ENCODE measurements at regions not wholly inside any gene's neighbourhood (a gene's known extent, or its start where the extent isn't known, plus 50 kb on each side); places are given as distances from the start of the nearest gene placed in this dataset.

DNA sequence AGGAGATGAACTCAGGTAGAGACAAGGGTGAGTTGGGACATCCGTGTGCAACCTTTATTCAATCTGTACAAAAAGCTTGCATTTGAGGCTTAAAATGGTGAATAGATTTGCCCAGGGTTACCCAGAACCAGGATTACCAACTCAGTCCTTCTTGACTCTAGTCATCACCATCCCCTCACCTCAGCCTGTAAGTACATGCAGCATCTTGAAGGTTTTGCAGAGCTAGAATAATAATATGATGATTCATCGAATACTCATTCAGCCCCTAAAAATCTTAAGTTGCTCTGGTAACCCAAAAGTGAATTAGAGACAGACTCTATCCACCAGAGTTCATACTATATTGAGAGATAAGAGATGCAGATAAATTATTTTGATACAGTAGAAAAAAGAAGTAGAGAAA, 90.3 kb downstream of the NKX2-1 start:
- ChIA-PET POLR2A (no interaction called here), CTCF (no interaction called here)
- Mint-ChIP-seq H3K36me3 (ENCODE audit: low read depth) (no peaks in the 10 kb centered on the region), H3K27me3 (no peaks in the 10 kb centered on the region), H3K27ac (no peak overlapping the region), H3K4me1 (no peaks in the 10 kb centered on the region), H3K9me3 (peaks cover 2% of the 10 kb centered on the region), H3K4me3 (no peak overlapping the region)
- DNase-seq (no peak), ATAC-seq (ENCODE audit: low read depth) (no peak)
- intact Hi-C loops (cut with micrococcal nuclease), result no loop called here
- TF ChIP-seq, protein P1, sequence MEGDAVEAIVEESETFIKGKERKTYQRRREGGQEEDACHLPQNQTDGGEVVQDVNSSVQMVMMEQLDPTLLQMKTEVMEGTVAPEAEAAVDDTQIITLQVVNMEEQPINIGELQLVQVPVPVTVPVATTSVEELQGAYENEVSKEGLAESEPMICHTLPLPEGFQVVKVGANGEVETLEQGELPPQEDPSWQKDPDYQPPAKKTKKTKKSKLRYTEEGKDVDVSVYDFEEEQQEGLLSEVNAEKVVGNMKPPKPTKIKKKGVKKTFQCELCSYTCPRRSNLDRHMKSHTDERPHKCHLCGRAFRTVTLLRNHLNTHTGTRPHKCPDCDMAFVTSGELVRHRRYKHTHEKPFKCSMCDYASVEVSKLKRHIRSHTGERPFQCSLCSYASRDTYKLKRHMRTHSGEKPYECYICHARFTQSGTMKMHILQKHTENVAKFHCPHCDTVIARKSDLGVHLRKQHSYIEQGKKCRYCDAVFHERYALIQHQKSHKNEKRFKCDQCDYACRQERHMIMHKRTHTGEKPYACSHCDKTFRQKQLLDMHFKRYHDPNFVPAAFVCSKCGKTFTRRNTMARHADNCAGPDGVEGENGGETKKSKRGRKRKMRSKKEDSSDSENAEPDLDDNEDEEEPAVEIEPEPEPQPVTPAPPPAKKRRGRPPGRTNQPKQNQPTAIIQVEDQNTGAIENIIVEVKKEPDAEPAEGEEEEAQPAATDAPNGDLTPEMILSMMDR (IDR thresholded peaks at IDR 0.05), result no peak

DNA sequence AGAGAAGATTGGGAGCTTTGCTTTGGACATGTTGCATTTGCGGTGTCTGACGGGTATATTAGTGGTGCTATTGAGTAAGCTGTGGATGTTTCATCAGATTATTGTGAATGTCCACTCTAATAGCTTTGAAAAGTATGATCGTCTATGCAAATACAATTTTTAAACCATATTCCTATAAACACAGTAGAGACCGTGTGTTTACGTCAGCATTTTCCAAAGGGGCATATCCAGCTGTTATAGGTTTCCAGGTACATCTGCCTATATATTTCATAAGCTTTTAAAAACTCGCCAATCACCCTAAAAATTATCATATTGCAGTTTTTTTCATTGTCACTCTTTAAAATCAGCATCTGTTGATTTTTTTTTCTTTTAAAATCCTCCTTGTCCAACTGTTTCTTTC, 91.7 kb downstream of the NKX2-1 start:
- TF ChIP-seq, protein P1 (IDR thresholded peaks at IDR 0.05), result no peak
- DNase-seq (no peak), ATAC-seq (ENCODE audit: low read depth) (no peak)
- H3K4me3 Mint-ChIP-seq, result no peak overlapping the region
- H3K9me3 Mint-ChIP-seq, result peaks cover 2% of the 10 kb centered on the region
- CTCF ChIA-PET, result no interaction called here
- no peaks in the 10 kb centered on the region for H3K36me3 Mint-ChIP-seq (ENCODE audit: low read depth)
- no peaks in the 10 kb centered on the region for H3K4me1 Mint-ChIP-seq
- no peak overlapping the region for H3K27ac Mint-ChIP-seq
- intact Hi-C loops (cut with micrococcal nuclease), result no loop called here
- POLR2A ChIA-PET, result no interaction called here
- no peaks in the 10 kb centered on the region for H3K27me3 Mint-ChIP-seq

DNA sequence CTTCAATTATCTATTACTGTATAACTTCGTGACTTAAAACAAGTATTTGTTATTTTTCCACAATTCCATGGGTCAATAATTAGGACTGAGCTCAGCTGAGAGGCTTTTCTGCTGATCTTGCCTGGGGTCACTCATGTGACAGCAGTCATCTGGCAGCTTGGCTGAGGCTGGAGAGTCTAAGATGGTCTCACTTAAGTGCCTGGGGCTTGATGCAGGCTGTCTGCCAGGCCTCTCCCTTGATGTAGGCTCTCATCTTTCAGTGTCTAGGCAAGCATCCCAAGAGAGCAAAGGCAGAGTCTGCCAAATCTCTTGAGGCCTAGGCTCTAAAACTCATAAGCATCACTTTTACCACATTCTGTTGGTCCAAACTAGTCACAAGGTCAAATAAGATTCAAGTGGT, 93.2 kb downstream of the NKX2-1 start:
- Mint-ChIP-seq H3K9me3 (no peaks in the 10 kb centered on the region), H3K36me3 (ENCODE audit: low read depth) (no peaks in the 10 kb centered on the region), H3K4me1 (no peaks in the 10 kb centered on the region), H3K4me3 (no peak overlapping the region), H3K27me3 (no peaks in the 10 kb centered on the region), H3K27ac (no peak overlapping the region)
- ChIA-PET CTCF (no interaction called here), POLR2A (interaction anchor here (0.7 kb wide), 1 partner anchor 58 kb away, joined by 3 read pairs; no protein-coding TSS in a partner anchor)
- no peak for ATAC-seq (ENCODE audit: low read depth)
- no peak for DNase-seq
- TF ChIP-seq, protein P1 (IDR thresholded peaks at IDR 0.05), result no peak
- intact Hi-C loops (cut with micrococcal nuclease), result no loop called here

DNA sequence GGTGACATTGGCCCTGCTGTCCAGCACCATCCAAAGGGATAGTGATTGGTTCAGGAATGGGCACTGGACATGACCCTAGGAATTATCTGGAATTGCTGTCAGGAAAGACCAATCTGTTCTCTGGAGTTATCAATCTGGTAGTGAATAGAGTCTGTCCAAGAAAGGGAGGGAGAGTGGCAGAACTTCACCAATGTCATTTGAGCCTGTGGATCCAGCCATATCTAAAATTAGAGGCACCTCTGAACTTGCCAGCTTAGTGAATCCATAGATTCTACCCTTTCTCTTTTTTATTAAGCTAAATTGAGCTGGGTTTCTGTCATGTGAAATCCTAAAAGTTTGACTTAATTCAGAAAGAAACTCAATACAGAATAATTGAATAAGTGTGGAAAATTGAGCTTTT, 93.9 kb downstream of the NKX2-1 start:
- H3K4me1 Mint-ChIP-seq, result no peaks in the 10 kb centered on the region
- H3K9me3 Mint-ChIP-seq, result no peaks in the 10 kb centered on the region
- ATAC-seq (ENCODE audit: low read depth), result no peak
- TF ChIP-seq, protein P1 (IDR thresholded peaks at IDR 0.05), result no peak
- ChIA-PET POLR2A (no interaction called here), CTCF (no interaction called here)
- no peaks in the 10 kb centered on the region for H3K27me3 Mint-ChIP-seq
- DNase-seq, result no peak
- no peak overlapping the region for H3K4me3 Mint-ChIP-seq
- intact Hi-C loops (cut with micrococcal nuclease), result no loop called here
- no peak overlapping the region for H3K27ac Mint-ChIP-seq
- no peaks in the 10 kb centered on the region for H3K36me3 Mint-ChIP-seq (ENCODE audit: low read depth)

DNA sequence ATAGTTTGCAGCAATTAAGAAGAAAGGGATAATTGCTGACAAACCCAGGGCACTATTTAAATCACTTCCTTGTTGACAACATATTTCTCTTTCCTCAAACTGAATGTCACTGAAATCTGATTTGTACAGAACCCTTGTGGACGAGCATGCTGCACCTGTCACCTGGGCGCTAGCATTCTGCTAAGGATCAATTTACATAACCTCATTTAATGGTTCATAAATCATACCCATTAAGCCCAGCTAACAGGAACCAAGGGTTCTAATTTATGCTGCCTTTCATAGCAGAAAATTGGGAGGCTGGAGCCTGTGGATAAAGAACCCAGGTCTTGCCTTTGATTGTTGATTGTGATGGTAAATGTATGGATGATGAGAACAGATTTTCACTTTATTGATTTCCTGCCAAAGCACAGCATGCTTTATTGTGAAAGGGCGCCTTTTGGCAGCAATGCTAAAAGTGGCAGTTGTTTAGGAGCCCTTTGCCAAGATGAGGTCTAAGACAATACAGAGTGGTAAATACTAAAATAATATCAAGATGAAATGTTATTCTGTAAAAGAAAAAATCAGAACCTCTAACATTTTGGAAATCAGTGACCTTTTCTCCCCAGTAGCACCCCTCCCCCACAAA, 95.4 kb downstream of the NKX2-1 start:
- no peaks in the 10 kb centered on the region for H3K4me1 Mint-ChIP-seq
- H3K27ac Mint-ChIP-seq, result no peak overlapping the region
- no peak overlapping the region for H3K4me3 Mint-ChIP-seq
- TF ChIP-seq, protein P1 (IDR thresholded peaks at IDR 0.05), result no peak
- no peaks in the 10 kb centered on the region for H3K9me3 Mint-ChIP-seq
- ATAC-seq (ENCODE audit: low read depth) (no peak), DNase-seq (no peak)
- ChIA-PET CTCF (no interaction called here), POLR2A (no interaction called here)
- no peaks in the 10 kb centered on the region for H3K36me3 Mint-ChIP-seq (ENCODE audit: low read depth)
- H3K27me3 Mint-ChIP-seq, result no peaks in the 10 kb centered on the region
- intact Hi-C loops (cut with micrococcal nuclease), result no loop called here
